Lower leg skin (tissue), 3 donors: ENCODE measurements at regions not wholly inside any gene's neighbourhood (a gene's known extent, or its start where the extent isn't known, plus 50 kb on each side); places are given as distances from the start of the nearest gene placed in this dataset.

Source experiments
- CTCF ChIP-seq, 3 donors: fragments of 450-650 bp; IDR thresholded peaks; one replicate each; pipeline ENCODE4 v1.5.1; 2016; ENCODE audit warnings: antibody characterized with exemption in 3 of 3, mild to moderate bottlenecking in 3 of 3, moderate library complexity in 2 of 3
- POLR2A ChIP-seq, 2 donors: fragments of 450-650 bp; IDR thresholded peaks; one replicate each; pipeline ENCODE4 v1.6.1; 2016 to 2017; ENCODE audit warnings: antibody characterized with exemption in 2 of 2, mild to moderate bottlenecking in 1 of 2, moderate library complexity in 1 of 2

GRCh38 chr2:181762848-181763247, 82.5 kb upstream of the NEUROD1 start:
- TF ChIP-seq CTCF (IDR thresholded peaks at IDR 0.05) (no peak), POLR2A (IDR thresholded peaks at IDR 0.05) (no peak)
